Activated naive CD4-positive, alpha-beta T cell treated with Interleukin-2 at 50 U/mL for 16 hours (primary cell): ENCODE measurements at regions not wholly inside any gene's neighbourhood (a gene's known extent, or its start where the extent isn't known, plus 50 kb on each side); places are given as distances from the start of the nearest gene placed in this dataset.

Experiments used
- DNase-seq: peaks from one replicate; pipeline ENCODE4 v3.0.0-alpha.2; 2020

DNA sequence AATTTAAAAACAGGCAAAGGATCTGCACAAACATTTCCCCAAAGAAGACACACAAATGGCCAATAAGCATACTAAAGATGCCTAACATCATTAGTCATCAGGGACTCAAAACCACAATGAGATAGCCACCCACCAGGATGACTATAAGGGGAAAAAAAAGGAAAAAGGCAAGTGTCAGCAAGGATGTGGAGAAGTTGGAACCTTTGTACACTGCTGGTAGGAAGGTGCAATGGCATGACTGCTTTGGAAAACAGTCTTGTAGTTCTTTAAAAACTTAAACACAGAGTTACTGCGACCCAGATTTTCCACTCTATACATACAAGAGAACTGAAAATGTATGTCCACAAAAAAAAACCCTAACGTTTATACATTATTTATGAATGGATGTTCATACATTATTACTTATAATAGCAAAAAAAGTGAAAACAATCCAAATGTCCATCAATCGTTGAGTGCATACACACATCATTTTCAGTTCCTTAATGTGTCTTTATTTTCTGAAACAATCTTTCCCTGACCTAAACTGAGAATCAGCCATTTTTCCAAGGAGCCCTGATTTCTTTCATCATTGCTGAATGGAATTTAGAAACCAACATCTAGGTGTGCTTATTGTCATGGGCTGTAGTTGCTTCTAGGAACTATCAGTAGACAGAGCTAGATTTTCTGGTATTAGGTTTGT is 64.7 kb upstream of the TLK1 start:
- no peak for DNase-seq

- DNase-seq, result no peak
Observed at GRCh38 chr2:171217330-171217729, 56.6 kb upstream of the TLK1 start.

DNA sequence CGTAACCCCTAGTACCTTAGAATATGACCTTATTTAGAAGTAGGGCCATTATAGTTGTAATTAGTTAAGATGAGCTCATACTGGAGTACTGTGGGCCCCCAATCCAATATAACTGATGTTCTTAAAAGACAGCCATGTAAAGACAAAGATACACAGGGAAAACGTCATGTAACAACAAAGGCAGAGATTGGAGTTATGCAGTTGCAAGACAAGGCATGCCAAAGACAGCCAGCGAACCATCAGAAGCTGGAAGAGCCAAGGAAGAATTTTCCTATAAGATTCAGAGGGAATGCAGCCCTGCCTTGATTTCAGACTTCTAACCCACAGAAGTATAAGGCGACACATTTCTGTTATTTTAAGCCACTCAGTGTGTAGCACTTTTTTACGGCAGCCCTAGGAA is 55.9 kb upstream of the TLK1 start:
- no peak for DNase-seq

DNA sequence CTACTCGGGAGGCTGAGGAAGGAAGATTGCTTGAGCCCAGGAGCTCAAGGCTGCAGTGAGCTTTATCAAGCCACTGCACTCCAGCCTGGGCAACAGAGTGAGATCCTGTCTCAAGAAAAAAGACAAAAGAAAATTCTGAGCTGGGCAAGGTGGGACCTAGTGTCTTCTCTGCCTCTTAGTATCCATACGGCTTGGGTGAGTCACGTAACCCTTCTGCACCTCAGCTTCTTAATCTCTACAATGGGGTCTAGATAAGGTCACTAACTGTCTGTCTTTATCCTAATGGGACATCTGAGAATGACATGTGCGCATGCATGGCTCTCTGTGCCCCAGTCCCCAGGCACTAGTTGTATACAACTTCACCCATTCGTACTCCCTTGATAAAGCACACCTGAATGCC is 53.4 kb upstream of the TLK1 start:
- DNase-seq, result no peak

DNA sequence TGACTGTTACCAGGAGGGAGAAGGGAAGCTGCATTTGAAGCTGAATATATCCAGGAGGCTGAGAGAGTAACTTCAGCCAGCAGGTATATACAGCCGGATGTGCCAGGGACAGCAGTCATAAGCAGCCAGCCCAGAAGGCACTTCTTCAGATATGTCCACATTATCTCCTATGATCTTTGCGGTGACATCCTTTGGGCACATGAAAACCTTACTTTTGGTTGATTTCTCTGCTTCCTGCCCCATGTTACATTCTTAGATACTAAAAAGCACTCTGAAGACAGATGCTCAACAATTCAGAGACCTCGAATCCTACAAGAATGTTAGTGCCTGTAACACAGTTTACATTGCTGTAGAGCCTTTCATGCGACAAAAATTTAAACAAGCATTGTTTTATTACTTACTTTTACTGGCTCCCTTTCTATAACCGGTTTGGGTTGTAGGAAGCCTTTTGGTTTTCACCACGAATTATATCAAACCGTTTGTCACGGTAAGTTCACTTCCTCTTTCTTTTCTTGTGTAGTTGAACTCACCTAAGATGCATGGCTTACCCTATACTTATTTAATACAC is 50.3 kb upstream of the TLK1 start:
- DNase-seq, result peak; percentile 18
